Testis (tissue), 2 donors: ENCODE measurements at regions not wholly inside any gene's neighbourhood (a gene's known extent, or its start where the extent isn't known, plus 50 kb on each side); places are given as distances from the start of the nearest gene placed in this dataset.

Experiments used
- DNase-seq: peaks from one replicate; pipeline ENCODE4 v3.0.0-alpha.2; 2019
- H3K27ac ChIP-seq, 2 donors: fragments of 200-600 bp; sonication (generic); one replicate each; pipeline ENCODE4 v1.5.1; 2019
- H3K27me3 ChIP-seq: fragments of 200-600 bp; sonication (generic); one replicate; pipeline ENCODE4 v1.5.1; 2019
- H3K36me3 ChIP-seq: fragments of 200-600 bp; sonication (generic); one replicate; pipeline ENCODE4 v1.5.1; 2017; ENCODE audit warnings: low read depth; ENCODE audit errors: missing control alignments
- H3K4me1 ChIP-seq: fragments of 200-600 bp; sonication (generic); one replicate; pipeline ENCODE4 v1.5.1; 2019
- H3K4me3 ChIP-seq, 2 donors: fragments of 200-600 bp; sonication (generic); one replicate each; pipeline ENCODE4 v1.5.1; 2017 to 2019
- H3K9me3 ChIP-seq: fragments of 200-600 bp; sonication (generic); one replicate; pipeline ENCODE4 v1.5.1; 2017
- CTCF ChIP-seq, 3 experiments: fragments of 450-650 bp in 2 of 3; fragments of 200-600 bp in 1 of 3; sonication (generic) in 1 of 3; IDR thresholded peaks; one replicate each; pipeline ENCODE4 v1.5.1; 2016 to 2019; ENCODE audit warnings: antibody characterized with exemption in 3 of 3, mild to moderate bottlenecking in 2 of 3, moderate library complexity in 1 of 3
- POLR2A ChIP-seq: fragments of 450-650 bp; IDR thresholded peaks from one replicate; pipeline ENCODE4 v1.6.1; 2017; ENCODE audit warnings: antibody characterized with exemption, mild to moderate bottlenecking, moderate library complexity
- WGBS, 2 donors: methylation state at CpG; one replicate each; pipeline ENCODE4 v1.1.5; 2018; 5-methylcytosine and 5-hydroxymethylcytosine counted together
- intact Hi-C: fragments of 100-400 bp; cut with DNase I; formaldehyde crosslinking; loops from one replicate; pipeline ENCODE4 v1.15.1; 2023; ENCODE audit warnings: low total_unique reads

GRCh38 chr7:16212610-16213009, 208.7 kb downstream of the CRPPA start:
- intact Hi-C loops: no loop called here
- TF ChIP-seq CTCF (IDR thresholded peaks at IDR 0.05): no peak
- TF ChIP-seq POLR2A: no peak
- no peak for DNase-seq
- Histone ChIP-seq H3K9me3 (no peaks in the 10 kb centered on the region), H3K4me1 (no peaks in the 10 kb centered on the region), H3K27me3 (no peaks in the 10 kb centered on the region), H3K27ac (no peak overlapping the region), H3K36me3 (no peaks in the 10 kb centered on the region), H3K4me3 (no peak overlapping the region)
- 93 to 94% methylated on average over 3 of the region's 3 CpGs for WGBS, 2 donors

GRCh38 chr7:16212032-16212431, 209.3 kb downstream of the CRPPA start:
- TF ChIP-seq POLR2A (no peak), CTCF (IDR thresholded peaks at IDR 0.05) (no peak)
- no peaks in the 10 kb centered on the region for H3K9me3 ChIP-seq
- H3K27me3 ChIP-seq: no peaks in the 10 kb centered on the region
- intact Hi-C loops: no loop called here
- no peak overlapping the region for H3K27ac ChIP-seq
- no peak for DNase-seq
- no peak overlapping the region for H3K4me3 ChIP-seq
- H3K4me1 ChIP-seq: no peaks in the 10 kb centered on the region
- no peaks in the 10 kb centered on the region for H3K36me3 ChIP-seq
- whole genome bisulfite sequencing, 2 donors: 90 to 94% methylated on average over 4 of the region's 4 CpGs

DNA sequence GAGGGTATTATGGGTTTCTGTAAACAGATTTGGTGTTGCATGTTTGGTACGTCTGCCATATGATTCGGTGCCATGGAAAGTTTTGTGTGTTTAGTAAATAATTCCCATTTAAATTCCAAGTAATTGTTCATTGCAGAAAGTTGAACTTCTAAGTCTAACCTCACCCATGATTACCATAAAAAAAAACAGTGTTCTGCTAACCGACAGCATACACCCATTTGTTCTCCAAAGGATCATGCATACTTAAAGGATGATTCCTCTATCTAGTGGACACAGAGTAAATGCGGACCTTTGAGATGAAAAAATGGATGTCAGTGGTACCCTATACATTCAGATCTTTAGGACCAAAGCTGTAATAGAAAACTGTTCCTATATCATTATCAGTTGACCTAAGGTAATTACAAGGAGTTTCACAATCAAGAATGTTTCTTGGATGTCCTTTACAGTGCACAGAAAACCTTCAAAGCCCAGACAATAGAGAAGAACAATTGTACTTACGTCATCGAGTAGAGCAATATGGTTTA, 209.9 kb downstream of the CRPPA start:
- DNase-seq: no peak
- H3K27me3 ChIP-seq: no peaks in the 10 kb centered on the region
- no peaks in the 10 kb centered on the region for H3K4me1 ChIP-seq
- 92 to 94% methylated on average over 6 of the region's 6 CpGs for WGBS, 2 donors
- H3K4me3 ChIP-seq: no peak overlapping the region
- no peak overlapping the region for H3K27ac ChIP-seq
- no peaks in the 10 kb centered on the region for H3K9me3 ChIP-seq
- intact Hi-C loops: no loop called here
- no peaks in the 10 kb centered on the region for H3K36me3 ChIP-seq
- TF ChIP-seq POLR2A (no peak), CTCF (IDR thresholded peaks at IDR 0.05) (no peak)

- WGBS, 2 donors: 91 to 100% methylated on average over 2 of the region's 2 CpGs
- Histone ChIP-seq H3K4me1 (no peaks in the 10 kb centered on the region), H3K27ac (no peak overlapping the region), H3K9me3 (no peaks in the 10 kb centered on the region), H3K36me3 (no peaks in the 10 kb centered on the region), H3K4me3 (no peak overlapping the region), H3K27me3 (no peaks in the 10 kb centered on the region)
- TF ChIP-seq POLR2A (no peak), CTCF (IDR thresholded peaks at IDR 0.05) (no peak)
- no peak for DNase-seq
- intact Hi-C loops: no loop called here
Observed at GRCh38 chr7:16210171-16210570, 211.2 kb downstream of the CRPPA start.

GRCh38 chr7:16207321-16207720, 214.0 kb downstream of the CRPPA start:
- Histone ChIP-seq H3K36me3 (no peaks in the 10 kb centered on the region), H3K9me3 (no peaks in the 10 kb centered on the region), H3K4me1 (no peaks in the 10 kb centered on the region), H3K27me3 (no peaks in the 10 kb centered on the region), H3K4me3 (no peak overlapping the region), H3K27ac (no peak overlapping the region)
- DNase-seq: no peak
- intact Hi-C loops: no loop called here
- no peak for TF ChIP-seq CTCF (IDR thresholded peaks at IDR 0.05)
- no peak for TF ChIP-seq POLR2A
- WGBS, 2 donors: 50 to 54% methylated on average over 2 of the region's 2 CpGs
